Activated CD8-positive, alpha-beta memory T cell treated with anti-CD3 and anti-CD28 coated beads, Interleukin-2, amount 10 ng/mL, durations not matched to agents 7 days and 5 days (primary cell): ENCODE measurements at regions not wholly inside any gene's neighbourhood (a gene's known extent, or its start where the extent isn't known, plus 50 kb on each side); places are given as distances from the start of the nearest gene placed in this dataset.

ENCODE experiments used
- ATAC-seq: fragments of 150-1000 bp; cut with Tn5 transposase; one replicate; pipeline ENCODE4 v1.10.0; 2021; ENCODE audit warnings: moderate library complexity
- CTCF ChIA-PET: fragments of 350-600 bp; sonication (Branson Sonifier 250); formaldehyde crosslinking; loops from one replicate; lab custom pipeline; 2021; ENCODE audit warnings: antibody characterized with exemption; lab: Charles Lee
- DNase-seq: peaks from one replicate; pipeline ENCODE4 v3.0.0-alpha.2; 2020
- H3K27ac Mint-ChIP-seq: one replicate; pipeline ENCODE4 v1.8.0; 2021; ENCODE audit warnings: mild to moderate bottlenecking, mixed read lengths
- H3K27me3 Mint-ChIP-seq: one replicate; pipeline ENCODE4 v1.8.0; 2021; ENCODE audit warnings: mixed read lengths
- H3K36me3 Mint-ChIP-seq: one replicate; pipeline ENCODE4 v1.8.0; 2021; ENCODE audit warnings: mild to moderate bottlenecking, mixed read lengths
- H3K4me1 Mint-ChIP-seq: one replicate; pipeline ENCODE4 v1.8.0; 2021; ENCODE audit warnings: mixed read lengths
- H3K4me3 Mint-ChIP-seq: one replicate; pipeline ENCODE4 v1.8.0; 2021; ENCODE audit warnings: mild to moderate bottlenecking, moderate library complexity, mixed read lengths
- H3K9me3 Mint-ChIP-seq: one replicate; pipeline ENCODE4 v1.8.0; 2022; ENCODE audit warnings: low read depth, mixed read lengths

DNA sequence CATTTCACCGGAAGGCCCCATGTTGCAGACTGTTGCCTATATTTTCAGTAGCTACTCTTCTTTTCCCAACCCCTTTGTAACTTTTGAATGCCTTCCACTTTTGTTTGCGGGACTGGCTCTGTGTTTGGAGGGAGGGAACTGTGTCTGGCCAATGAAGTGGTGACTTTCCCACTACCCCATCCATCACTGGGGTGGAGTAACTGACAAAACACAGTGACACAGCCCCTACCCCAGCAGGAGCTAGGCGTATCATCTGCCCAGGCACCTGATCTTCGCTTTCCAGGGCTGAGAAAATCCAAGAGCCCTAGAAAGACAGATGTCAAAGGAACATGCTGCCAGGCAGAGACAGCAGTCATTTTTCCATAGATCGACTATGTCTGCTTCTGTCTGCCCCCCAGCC, 710.6 kb upstream of the CELF2 start:
- CTCF ChIA-PET, result no interaction called here
- H3K27me3 Mint-ChIP-seq, result no peaks in the 10 kb centered on the region
- no peak overlapping the region for H3K27ac Mint-ChIP-seq
- DNase-seq (no peak), ATAC-seq (no peak)
- H3K9me3 Mint-ChIP-seq, result no peaks in the 10 kb centered on the region
- no peaks in the 10 kb centered on the region for H3K4me1 Mint-ChIP-seq
- H3K36me3 Mint-ChIP-seq, result no peaks in the 10 kb centered on the region
- H3K4me3 Mint-ChIP-seq, result no peak overlapping the region

DNA sequence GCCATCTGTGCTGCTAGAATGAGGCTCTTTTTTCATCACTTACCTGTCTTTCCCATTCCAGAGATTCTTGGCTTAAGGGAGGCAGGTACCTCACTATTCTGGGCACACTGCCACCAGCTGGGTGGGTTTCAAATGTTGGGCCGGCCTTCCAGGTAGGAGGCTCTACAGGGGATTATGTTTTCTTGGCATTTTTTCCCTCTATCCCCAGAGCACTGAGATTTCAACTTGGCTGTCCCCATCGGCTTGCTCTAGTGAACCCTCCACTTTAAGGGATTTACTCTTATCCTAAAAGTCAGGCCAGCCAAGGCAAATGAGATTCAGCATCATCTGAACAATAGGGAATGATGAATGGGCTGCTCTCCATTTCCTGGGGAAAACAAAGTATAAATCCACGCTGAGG, 710.1 kb upstream of the CELF2 start:
- Mint-ChIP-seq H3K27ac (no peak overlapping the region), H3K36me3 (no peaks in the 10 kb centered on the region), H3K9me3 (no peaks in the 10 kb centered on the region), H3K27me3 (no peaks in the 10 kb centered on the region), H3K4me1 (no peaks in the 10 kb centered on the region), H3K4me3 (no peak overlapping the region)
- ATAC-seq (no peak), DNase-seq (no peak)
- CTCF ChIA-PET, result no interaction called here

DNA sequence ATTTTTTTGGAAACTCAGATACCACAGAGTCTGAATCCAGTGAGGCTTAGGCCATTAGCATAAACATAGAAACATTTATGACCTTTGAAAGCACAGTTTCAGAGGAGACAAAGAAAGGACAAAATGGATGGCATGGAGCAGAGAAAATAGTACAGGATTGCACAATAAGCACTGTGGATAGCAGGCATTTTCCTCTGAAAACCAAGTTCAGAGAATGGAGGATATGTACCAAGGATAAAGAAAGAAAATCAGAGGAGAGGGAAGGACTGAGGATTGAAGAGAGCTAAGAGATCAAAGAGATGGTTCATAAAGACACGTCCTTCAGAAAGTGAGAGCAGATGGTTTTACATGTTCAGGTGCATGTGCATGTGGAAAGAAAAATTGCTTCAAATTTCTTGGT, 707.2 kb upstream of the CELF2 start:
- Mint-ChIP-seq H3K4me1 (no peaks in the 10 kb centered on the region), H3K36me3 (no peaks in the 10 kb centered on the region), H3K27me3 (no peaks in the 10 kb centered on the region), H3K4me3 (no peak overlapping the region), H3K9me3 (no peaks in the 10 kb centered on the region), H3K27ac (no peak overlapping the region)
- CTCF ChIA-PET, result no interaction called here
- DNase-seq (no peak), ATAC-seq (no peak)

DNA sequence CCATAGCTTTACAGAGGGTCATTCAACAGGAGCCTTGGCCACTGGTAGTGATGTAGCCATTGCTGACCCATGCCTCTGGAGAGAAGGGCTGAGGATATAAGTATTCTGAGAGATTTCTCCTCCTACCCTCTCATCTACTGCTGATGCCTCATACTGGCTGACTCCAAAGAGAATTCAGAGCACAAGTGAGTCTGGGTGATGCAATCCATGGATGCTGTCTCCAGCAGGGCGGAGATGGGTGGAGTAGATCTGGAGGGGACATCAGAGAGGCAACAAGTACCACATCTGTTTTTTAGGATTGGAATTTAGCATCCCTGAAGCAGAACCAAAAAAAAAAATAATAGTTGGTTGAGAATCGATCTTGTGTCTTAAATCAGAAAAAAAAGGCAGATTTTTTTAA, 705.7 kb upstream of the CELF2 start:
- H3K27me3 Mint-ChIP-seq, result no peaks in the 10 kb centered on the region
- no peak for DNase-seq
- CTCF ChIA-PET, result no interaction called here
- no peaks in the 10 kb centered on the region for H3K36me3 Mint-ChIP-seq
- ATAC-seq, result no peak
- no peaks in the 10 kb centered on the region for H3K9me3 Mint-ChIP-seq
- no peaks in the 10 kb centered on the region for H3K4me1 Mint-ChIP-seq
- no peak overlapping the region for H3K27ac Mint-ChIP-seq
- no peak overlapping the region for H3K4me3 Mint-ChIP-seq

DNA sequence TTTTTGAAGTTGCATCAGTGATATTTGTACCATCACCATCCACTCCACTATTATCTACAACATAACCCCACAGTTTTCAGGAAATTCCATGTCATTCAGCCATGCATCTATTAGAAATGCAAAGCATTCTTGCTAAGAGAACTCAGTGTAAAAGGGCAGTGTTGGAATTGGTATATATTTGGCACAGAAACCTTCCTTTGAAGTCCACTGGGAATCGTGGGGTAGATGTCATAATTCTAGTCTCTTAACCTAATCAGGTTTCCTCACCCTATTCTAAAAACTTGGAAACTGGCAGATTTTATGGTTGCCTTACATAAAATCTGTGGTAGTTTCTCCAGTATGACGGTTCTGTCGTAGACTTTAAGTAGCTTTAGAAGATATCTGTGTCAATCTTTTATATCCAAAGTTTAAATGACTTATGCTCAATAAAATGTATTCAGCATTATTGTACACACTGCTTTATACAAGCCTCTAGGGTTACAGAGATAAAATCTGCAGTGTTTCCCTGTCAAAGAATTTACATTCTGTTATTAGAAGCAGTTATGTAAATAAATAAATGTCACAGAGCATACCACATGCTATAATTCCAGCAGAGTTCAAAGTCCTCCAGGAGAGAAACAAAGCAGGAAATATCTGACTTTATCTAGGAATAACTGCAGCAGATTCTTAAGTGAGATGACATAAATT, 704.4 kb upstream of the CELF2 start:
- DNase-seq (no peak), ATAC-seq (no peak)
- Mint-ChIP-seq H3K27me3 (no peaks in the 10 kb centered on the region), H3K4me1 (no peaks in the 10 kb centered on the region), H3K9me3 (no peaks in the 10 kb centered on the region), H3K4me3 (no peak overlapping the region), H3K27ac (no peak overlapping the region), H3K36me3 (no peaks in the 10 kb centered on the region)
- CTCF ChIA-PET, result no interaction called here

DNA sequence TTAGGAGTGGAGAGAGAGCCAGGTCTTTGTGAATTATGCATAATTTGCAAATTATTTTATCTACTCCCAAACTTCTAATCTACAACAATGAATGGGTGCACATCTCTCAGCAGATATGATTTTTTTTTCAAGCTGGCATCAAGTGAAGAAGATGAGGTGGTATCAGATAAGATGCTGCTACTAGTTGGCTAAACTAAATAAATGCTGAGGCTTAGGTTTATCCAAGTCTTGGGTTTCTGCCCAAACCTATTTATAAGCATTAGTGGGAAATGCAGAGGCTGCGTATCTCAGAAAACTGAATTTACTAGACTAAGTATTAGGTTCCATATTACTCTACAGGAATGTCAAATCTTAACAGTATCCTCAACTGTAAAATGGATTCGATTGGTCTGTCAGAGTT, 703.0 kb upstream of the CELF2 start:
- no peak for ATAC-seq

DNA sequence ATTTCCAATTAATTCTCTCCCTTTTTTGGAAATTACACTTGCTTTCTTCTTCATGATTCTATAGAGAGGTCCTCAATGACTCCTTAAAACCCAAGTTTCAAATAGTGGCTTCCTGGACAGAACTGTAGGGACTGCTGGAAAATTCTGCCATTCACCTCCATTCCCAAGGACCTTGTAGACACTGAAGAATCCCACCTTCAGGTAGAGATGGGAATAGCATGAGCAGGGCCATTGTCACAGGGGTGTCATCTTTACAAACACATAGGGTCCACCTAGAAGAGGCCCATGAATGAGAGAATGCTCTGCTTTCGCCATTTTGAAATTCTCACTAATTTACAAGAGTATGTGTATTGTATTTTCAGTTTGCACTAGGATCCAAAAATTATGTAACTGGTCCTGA, 701.7 kb upstream of the CELF2 start:
- H3K36me3 Mint-ChIP-seq, result no peaks in the 10 kb centered on the region
- H3K4me3 Mint-ChIP-seq, result no peak overlapping the region
- CTCF ChIA-PET, result no interaction called here
- DNase-seq, result no peak
- H3K4me1 Mint-ChIP-seq, result no peaks in the 10 kb centered on the region
- H3K9me3 Mint-ChIP-seq, result no peaks in the 10 kb centered on the region
- no peak overlapping the region for H3K27ac Mint-ChIP-seq
- no peaks in the 10 kb centered on the region for H3K27me3 Mint-ChIP-seq
- no peak for ATAC-seq

More for the DNA sequence above, 703.0 kb upstream of the CELF2 start:
- no peaks in the 10 kb centered on the region for H3K4me1 Mint-ChIP-seq
- no peaks in the 10 kb centered on the region for H3K9me3 Mint-ChIP-seq
- no peak overlapping the region for H3K4me3 Mint-ChIP-seq
- DNase-seq, result no peak
- no peaks in the 10 kb centered on the region for H3K27me3 Mint-ChIP-seq
- H3K27ac Mint-ChIP-seq, result no peak overlapping the region
- no peaks in the 10 kb centered on the region for H3K36me3 Mint-ChIP-seq
- CTCF ChIA-PET, result no interaction called here

DNA sequence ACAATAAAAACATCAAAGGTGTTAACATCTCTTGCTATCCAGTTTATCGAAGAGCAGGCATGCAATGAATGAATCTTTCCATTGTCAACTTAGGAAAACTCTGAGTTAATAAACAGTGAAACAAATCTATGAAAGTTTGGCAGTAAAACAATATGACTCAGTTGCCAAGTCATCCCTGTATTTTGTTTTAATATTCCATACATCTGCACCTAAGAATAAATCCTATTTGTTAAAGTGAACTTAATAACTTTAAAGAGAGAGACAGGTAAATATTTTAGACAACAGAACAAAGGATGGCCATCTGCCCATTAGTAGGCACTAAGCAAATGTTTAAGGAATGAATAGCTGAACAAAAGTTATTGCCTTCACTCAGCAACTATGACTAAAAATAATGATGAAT, 700.5 kb upstream of the CELF2 start:
- Mint-ChIP-seq H3K36me3 (no peaks in the 10 kb centered on the region), H3K27me3 (no peaks in the 10 kb centered on the region), H3K4me3 (no peak overlapping the region), H3K4me1 (no peaks in the 10 kb centered on the region), H3K9me3 (no peaks in the 10 kb centered on the region), H3K27ac (no peak overlapping the region)
- no peak for ATAC-seq
- CTCF ChIA-PET, result no interaction called here
- no peak for DNase-seq

DNA sequence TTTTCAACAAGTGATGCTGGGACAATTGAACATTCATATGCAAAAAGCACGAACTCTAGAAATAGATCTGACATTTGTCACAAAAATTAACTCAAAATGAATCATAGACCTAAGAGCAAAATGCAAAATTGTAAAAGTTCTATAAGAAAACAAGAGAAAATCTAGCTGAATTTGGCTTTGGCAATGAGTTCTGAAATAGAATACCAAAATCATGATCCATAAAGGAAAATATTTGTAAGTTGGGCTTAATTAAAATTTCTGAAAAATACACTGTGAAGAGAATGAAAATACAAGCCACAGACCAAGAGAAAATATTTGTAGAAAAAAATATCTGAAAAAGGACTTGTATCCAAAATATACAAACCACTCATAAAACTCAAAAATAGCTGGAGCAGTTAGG, 698.8 kb upstream of the CELF2 start:
- H3K9me3 Mint-ChIP-seq, result no peaks in the 10 kb centered on the region
- CTCF ChIA-PET, result no interaction called here
- no peak overlapping the region for H3K4me3 Mint-ChIP-seq
- DNase-seq, result no peak
- no peaks in the 10 kb centered on the region for H3K27me3 Mint-ChIP-seq
- H3K4me1 Mint-ChIP-seq, result no peaks in the 10 kb centered on the region
- no peaks in the 10 kb centered on the region for H3K36me3 Mint-ChIP-seq
- no peak overlapping the region for H3K27ac Mint-ChIP-seq
- ATAC-seq, result no peak

DNA sequence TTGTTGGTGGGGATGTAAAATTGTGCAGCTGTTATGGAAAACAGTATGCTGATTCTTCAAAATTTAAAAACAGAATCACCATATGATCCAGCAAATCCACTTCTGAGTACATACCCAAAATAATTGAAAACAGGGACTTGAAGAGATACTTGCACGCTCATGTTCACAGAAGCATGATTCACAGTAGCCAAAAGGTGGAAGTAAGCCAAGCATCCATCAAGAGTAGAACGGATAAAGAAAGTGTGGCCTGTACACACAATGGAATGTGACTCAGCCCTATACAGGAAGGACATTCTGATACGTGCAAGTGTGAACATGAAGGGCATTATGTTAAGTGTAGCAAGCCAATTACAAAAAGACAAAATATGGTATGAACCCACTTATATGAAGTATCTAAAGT, 696.7 kb upstream of the CELF2 start:
- CTCF ChIA-PET, result no interaction called here
- Mint-ChIP-seq H3K27me3 (no peaks in the 10 kb centered on the region), H3K36me3 (no peaks in the 10 kb centered on the region), H3K4me3 (no peak overlapping the region), H3K9me3 (no peaks in the 10 kb centered on the region), H3K4me1 (no peaks in the 10 kb centered on the region), H3K27ac (no peak overlapping the region)
- no peak for DNase-seq
- no peak for ATAC-seq

DNA sequence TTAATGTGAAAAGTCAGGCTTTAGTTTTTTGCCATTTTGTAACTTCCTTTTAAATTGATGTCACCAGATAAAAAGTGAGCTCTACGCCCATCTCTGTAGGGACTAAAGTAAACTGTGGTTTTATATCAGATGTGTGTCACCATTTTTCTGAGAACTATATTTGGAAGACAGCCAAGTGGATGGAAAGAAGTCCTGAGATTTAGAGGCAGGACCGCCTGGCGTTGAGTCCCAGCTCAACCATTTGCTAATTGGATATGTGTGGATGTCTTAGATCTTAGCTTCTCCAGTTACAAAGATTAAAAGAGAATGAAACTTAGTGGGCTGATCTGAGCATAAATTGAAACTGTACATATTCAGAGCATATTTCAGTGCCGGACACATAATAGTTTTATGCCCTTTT, 691.6 kb upstream of the CELF2 start:
- Mint-ChIP-seq H3K27ac (no peak overlapping the region), H3K9me3 (no peaks in the 10 kb centered on the region), H3K27me3 (no peaks in the 10 kb centered on the region), H3K4me3 (no peak overlapping the region), H3K4me1 (no peaks in the 10 kb centered on the region), H3K36me3 (no peaks in the 10 kb centered on the region)
- no peak for ATAC-seq
- DNase-seq, result no peak
- CTCF ChIA-PET, result no interaction called here

DNA sequence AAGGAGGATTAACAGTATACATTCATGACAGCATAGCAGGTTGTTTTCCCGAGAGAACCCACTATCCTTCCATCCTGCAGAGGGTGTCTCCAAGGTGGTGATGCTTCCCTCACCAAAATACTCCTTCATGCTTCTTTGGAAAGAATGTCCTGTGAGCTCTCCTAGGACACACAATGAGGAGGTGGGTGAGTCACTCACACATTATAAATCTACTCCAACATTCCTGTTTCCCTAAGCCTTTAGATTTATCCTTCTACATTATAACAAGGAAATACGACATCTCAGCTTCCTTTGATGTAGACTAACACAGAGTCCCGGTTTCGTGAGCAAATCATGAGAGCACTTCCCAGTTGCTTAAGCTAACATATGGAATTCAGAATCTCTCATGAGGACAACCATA, 689.7 kb upstream of the CELF2 start:
- no peak overlapping the region for H3K27ac Mint-ChIP-seq

DNA sequence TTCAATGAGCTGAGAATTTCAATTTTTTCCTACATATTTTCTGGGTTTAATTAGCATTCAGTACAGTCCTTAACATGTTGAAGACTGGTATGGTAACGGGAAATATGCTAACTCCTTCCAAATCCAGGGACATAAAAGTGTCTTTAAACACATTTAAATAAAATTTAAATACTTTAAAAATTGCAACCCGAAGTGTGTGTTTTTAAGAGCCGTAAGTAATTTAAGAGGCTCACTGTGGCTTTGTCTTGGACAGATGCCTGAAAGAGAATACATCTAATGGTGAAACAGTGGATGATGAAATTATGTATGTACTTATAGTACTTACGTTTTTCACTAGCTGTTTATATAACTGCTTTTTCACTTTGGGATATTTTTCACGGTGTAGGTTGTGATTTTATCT, 687.3 kb upstream of the CELF2 start:
- CTCF ChIA-PET, result no interaction called here
- ATAC-seq (no peak), DNase-seq (no peak)
- no peak overlapping the region for H3K4me3 Mint-ChIP-seq
- H3K27me3 Mint-ChIP-seq, result no peaks in the 10 kb centered on the region
- H3K4me1 Mint-ChIP-seq, result no peaks in the 10 kb centered on the region
- H3K27ac Mint-ChIP-seq, result no peak overlapping the region
- H3K9me3 Mint-ChIP-seq, result no peaks in the 10 kb centered on the region
- H3K36me3 Mint-ChIP-seq, result no peaks in the 10 kb centered on the region

More for the DNA sequence above, 689.7 kb upstream of the CELF2 start:
- H3K4me1 Mint-ChIP-seq, result no peaks in the 10 kb centered on the region
- no peaks in the 10 kb centered on the region for H3K36me3 Mint-ChIP-seq
- CTCF ChIA-PET, result no interaction called here
- H3K27me3 Mint-ChIP-seq, result no peaks in the 10 kb centered on the region
- H3K4me3 Mint-ChIP-seq, result no peak overlapping the region
- H3K9me3 Mint-ChIP-seq, result no peaks in the 10 kb centered on the region
- DNase-seq (no peak), ATAC-seq (no peak)

DNA sequence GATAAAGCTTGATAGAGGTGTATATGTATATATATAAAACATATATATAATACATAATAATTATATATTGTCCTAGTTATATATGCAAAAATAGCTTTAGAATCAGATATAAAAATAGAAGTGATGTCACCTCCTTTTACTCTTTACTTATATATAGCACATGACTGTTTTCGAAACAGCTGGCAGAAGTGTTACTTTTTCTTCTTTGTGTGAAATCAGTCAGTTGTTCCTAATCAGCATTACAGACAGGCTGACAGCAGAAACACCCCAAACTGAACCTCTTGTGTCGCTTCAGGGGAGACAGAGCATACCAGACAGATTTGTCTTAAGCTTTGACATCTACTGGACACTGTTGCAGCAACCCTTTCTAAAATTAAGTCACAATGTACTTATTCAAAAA, 684.9 kb upstream of the CELF2 start:
- CTCF ChIA-PET, result no interaction called here
- Mint-ChIP-seq H3K4me1 (no peaks in the 10 kb centered on the region), H3K36me3 (no peaks in the 10 kb centered on the region), H3K27me3 (no peaks in the 10 kb centered on the region), H3K27ac (no peak overlapping the region), H3K9me3 (no peaks in the 10 kb centered on the region), H3K4me3 (no peak overlapping the region)
- DNase-seq, result no peak
- no peak for ATAC-seq

DNA sequence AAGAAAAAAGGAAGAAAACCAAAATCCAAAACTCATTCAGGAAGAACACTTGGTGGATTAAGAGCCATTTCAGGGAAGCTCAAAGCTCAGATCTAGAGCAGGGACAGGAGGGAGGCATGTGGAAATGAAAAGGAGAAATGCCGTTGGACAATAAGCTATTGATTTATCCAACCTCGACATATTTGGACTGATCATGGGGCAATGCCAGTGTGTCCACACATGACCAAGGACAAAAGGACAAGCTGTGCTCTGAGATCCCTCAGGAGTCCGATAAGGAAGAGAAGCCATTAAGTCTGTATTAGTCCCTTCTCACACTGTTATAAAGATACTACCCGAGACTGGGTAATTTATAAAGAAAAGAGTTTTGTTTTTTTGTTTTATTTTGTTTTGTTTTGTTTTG, 684.0 kb upstream of the CELF2 start:
- Mint-ChIP-seq H3K4me1 (no peaks in the 10 kb centered on the region), H3K9me3 (no peaks in the 10 kb centered on the region), H3K27me3 (no peaks in the 10 kb centered on the region), H3K4me3 (no peak overlapping the region), H3K36me3 (no peaks in the 10 kb centered on the region), H3K27ac (no peak overlapping the region)
- ATAC-seq (no peak), DNase-seq (no peak)
- CTCF ChIA-PET, result no interaction called here
